ENCODE measurements at regions not wholly inside any gene's neighbourhood (a gene's known extent, or its start where the extent isn't known, plus 50 kb on each side); places are given as distances from the start of the nearest gene placed in this dataset.

- no peak for TF ChIP-seq CTCF (IDR thresholded peaks at IDR 0.05)
- no peak for TF ChIP-seq POLR2A (IDR thresholded peaks at IDR 0.05)
Measured at GRCh38 chr10:53726921-53727320, 954.3 kb upstream of the MBL2 start.

All from thyroid gland (tissue), 4 donors.